B cell (primary cell): ENCODE measurements at regions not wholly inside any gene's neighbourhood (a gene's known extent, or its start where the extent isn't known, plus 50 kb on each side); places are given as distances from the start of the nearest gene placed in this dataset.

ENCODE experiments used
- ATAC-seq: fragments of 200-7000 bp; cut with Tn5 transposase; one replicate; pipeline ENCODE4 v1.10.0; 2021; ENCODE audit warnings: low read depth, mild to moderate bottlenecking, moderate number of reproducible peaks, moderate library complexity
- CTCF ChIA-PET: fragments of 350-600 bp; sonication (Branson Sonifier 250); formaldehyde crosslinking; loops from one replicate; lab custom pipeline; 2021; ENCODE audit warnings: antibody characterized with exemption, inconsistent platforms; lab: Charles Lee
- POLR2A ChIA-PET: fragments of 350-600 bp; sonication (Branson Sonifier 250); formaldehyde crosslinking; loops from one replicate; lab custom pipeline; 2021; ENCODE audit warnings: antibody characterized with exemption; lab: Charles Lee
- DNase-seq: peaks from one replicate; pipeline ENCODE4 v3.0.0; 2013
- H2AFZ ChIP-seq: 2 replicates; pipeline ENCODE4 v1.6.1; 2012; ENCODE audit warnings: mild to moderate bottlenecking, low read depth, low read length; ENCODE audit not compliant: insufficient read depth, poor library complexity, severe bottlenecking
- H3K27ac ChIP-seq, 2 donors: 1 replicate in 1 of 2; 2 replicates in 1 of 2; pipeline ENCODE4 v1.5.1; 2012 to 2013; ENCODE audit warnings: low read length in 2 of 2, mild to moderate bottlenecking in 2 of 2, moderate library complexity in 1 of 2
- H3K27me3 ChIP-seq, 4 experiments: fragments of 200-600 bp in 1 of 4; sonication (generic) in 1 of 4; replicated peaks in 1 of 4; 1 replicate in 2 of 4; 2 replicates in 2 of 4; pipeline versions ENCODE4 v1.6.1 to v1.7.0; 2013 to 2016; ENCODE audit warnings: low read length in 3 of 4, mild to moderate bottlenecking in 2 of 4, mixed read lengths in 1 of 4, moderate library complexity in 1 of 4; ENCODE audit not compliant: insufficient read depth in 4 of 4, control insufficient read depth in 3 of 4; ENCODE audit errors: control extremely low read depth in 1 of 4
- H3K36me3 ChIP-seq, 2 experiments: replicated peaks in 1 of 2; 1 replicate in 1 of 2; 2 replicates in 1 of 2; pipeline versions ENCODE4 v1.6.1 to v1.7.1; 2013; ENCODE audit warnings: low read length in 1 of 2; ENCODE audit not compliant: insufficient read depth in 2 of 2, control insufficient read depth in 1 of 2; ENCODE audit errors: control extremely low read depth in 1 of 2, extremely low read depth in 1 of 2
- H3K4me1 ChIP-seq, 2 donors: fragments of 200-600 bp in 1 of 2; sonication (generic) in 1 of 2; 1 replicate in 1 of 2; 2 replicates in 1 of 2; pipeline versions ENCODE4 v1.5.1 to v1.6.1; 2013 to 2017; ENCODE audit warnings: low read length in 2 of 2; ENCODE audit not compliant: control insufficient read depth in 2 of 2, insufficient read depth in 2 of 2
- H3K4me2 ChIP-seq: replicated peaks from 2 replicates; pipeline ENCODE3; 2012; ENCODE audit warnings: mild to moderate bottlenecking, low read depth, low read length; ENCODE audit not compliant: poor library complexity, severe bottlenecking
- H3K4me3 ChIP-seq, 5 experiments: fragments of 200-600 bp in 1 of 5; sonication (generic) in 1 of 5; 1 replicate in 3 of 5; 2 replicates in 2 of 5; pipeline versions ENCODE4 v1.5.1 to v1.7.0; 2011 to 2016; ENCODE audit warnings: low read length in 4 of 5, mild to moderate bottlenecking in 4 of 5, low read depth in 2 of 5, control low read depth in 1 of 5, moderate library complexity in 1 of 5; ENCODE audit not compliant: insufficient read depth in 1 of 5; ENCODE audit errors: control extremely low read depth in 1 of 5, extremely low read depth in 1 of 5
- H3K79me2 ChIP-seq: fragments of 200-600 bp; sonication (generic); one replicate; pipeline ENCODE4 v1.6.0; 2016; ENCODE audit warnings: low read length; ENCODE audit not compliant: control insufficient read depth, insufficient read depth
- H3K9ac ChIP-seq: fragments of 200-600 bp; sonication (generic); 2 replicates; pipeline ENCODE4 v1.6.1; 2017; ENCODE audit warnings: mild to moderate bottlenecking, low read length, moderate library complexity
- H3K9me3 ChIP-seq, 3 donors: one replicate each; pipeline versions ENCODE4 v1.6.1 to v1.7.1; 2013; ENCODE audit warnings: low read length in 2 of 3; ENCODE audit not compliant: control insufficient read depth in 2 of 3, insufficient read depth in 1 of 3; ENCODE audit errors: control extremely low read depth in 1 of 3
- H4K20me1 ChIP-seq: 2 replicates; pipeline ENCODE4 v1.6.0; 2012; ENCODE audit warnings: mild to moderate bottlenecking, low read length; ENCODE audit not compliant: insufficient read depth, control insufficient read depth, poor library complexity, severe bottlenecking
- H3K27ac Mint-ChIP-seq: one replicate; pipeline ENCODE4 v1.8.0; 2021; ENCODE audit warnings: mixed read lengths
- H3K27me3 Mint-ChIP-seq: one replicate; pipeline ENCODE4 v1.8.0; 2021; ENCODE audit warnings: mixed read lengths
- H3K4me1 Mint-ChIP-seq: one replicate; pipeline ENCODE4 v1.8.0; 2021; ENCODE audit warnings: mixed read lengths
- H3K4me3 Mint-ChIP-seq: one replicate; pipeline ENCODE4 v1.8.0; 2021; ENCODE audit warnings: mixed read lengths
- H3K9me3 Mint-ChIP-seq: one replicate; pipeline ENCODE4 v1.8.0; 2022; ENCODE audit warnings: mixed read lengths; ENCODE audit not compliant: insufficient read depth
- CTCF ChIP-seq: fragments of 200-600 bp; IDR thresholded peaks from one replicate; pipeline ENCODE4 v1.8.0; 2022; ENCODE audit warnings: antibody characterized with exemption, mild to moderate bottlenecking
- EZH2 ChIP-seq: IDR thresholded peaks from 2 replicates; pipeline ENCODE4 v1.6.1; 2012; ENCODE audit warnings: borderline replicate concordance, low read depth, mild to moderate bottlenecking, moderate library complexity, low read length; ENCODE audit not compliant: insufficient read depth, poor library complexity, severe bottlenecking
- WGBS: methylation state at CpG from one replicate; pipeline ENCODE4 v1.1.5; 2013; ENCODE audit warnings: missing lambda C conversion rate; ENCODE audit not compliant: insufficient coverage; 5-methylcytosine and 5-hydroxymethylcytosine counted together
- intact Hi-C: fragments of 100-400 bp; cut with micrococcal nuclease; formaldehyde crosslinking; loops from one replicate; pipeline ENCODE4 v1.10.0; 2022

GRCh38 chr17:79341222-79341780, 266.7 kb downstream of the ENGASE start:
- Histone ChIP-seq H2AFZ (no peak overlapping the region), H3K79me2 (no peaks in the 10 kb centered on the region), H4K20me1 (no peaks in the 10 kb centered on the region), H3K27me3 (no peaks in the 10 kb centered on the region), H3K4me3 (no peak overlapping the region), H3K27ac (peak overlapping the region; percentile 75 to 88), H3K4me1 (peaks cover 38 to 49% of the 10 kb centered on the region in 2 donors), H3K9ac (no peak overlapping the region), H3K9me3 (peaks cover 8 to 20% (median 11%) of the 10 kb centered on the region in 3 donors), H3K36me3 (no peaks in the 10 kb centered on the region), H3K4me2 (peak overlapping the region; percentile 66)
- peak overlapping the region; percentile 94 for H3K4me3 Mint-ChIP-seq
- intact Hi-C loops, result loop anchor here (10.0 kb wide), 1 partner anchor 46 kb away; no protein-coding TSS in a partner anchor
- peaks cover 50% of the 10 kb centered on the region for H3K4me1 Mint-ChIP-seq
- peak; percentile 37 for ATAC-seq
- DNase-seq, result no peak
- ChIA-PET CTCF (interaction anchor here (0.7 to 4.7 kb wide), 5 partner anchors 11 to 267 kb away, joined by 3 to 39 read pairs (median 5); partner anchors contain the start of gene ENGASE), POLR2A (interaction anchor here (0.6 to 1.4 kb wide), 6 partner anchors 14 to 456 kb away, joined by 3 to 6 read pairs (median 3); partner anchors contain the start of genes CANT1, CBX8 and ENGASE)
- peaks cover 13% of the 10 kb centered on the region for H3K9me3 Mint-ChIP-seq
- WGBS, result 45% methylated on average over 8 of the region's 8 CpGs
- H3K27ac Mint-ChIP-seq, result peak overlapping the region; percentile 93
- no peaks in the 10 kb centered on the region for H3K27me3 Mint-ChIP-seq
- TF ChIP-seq CTCF (no peak), EZH2 (no peak)
